AG09309 (cell line): ENCODE measurements at regions not wholly inside any gene's neighbourhood (a gene's known extent, or its start where the extent isn't known, plus 50 kb on each side); places are given as distances from the start of the nearest gene placed in this dataset.

ENCODE experiments used
- DNase-seq: peaks from one replicate; pipeline ENCODE4 v3.0.0-alpha.2; 2010; ENCODE audit warnings: low read depth
- H3K4me3 ChIP-seq: 2 replicates; pipeline ENCODE4 v1.5.1; 2011; ENCODE audit warnings: mild to moderate bottlenecking, low read depth, low read length, moderate library complexity; ENCODE audit not compliant: control insufficient read depth
- CTCF ChIP-seq: IDR thresholded peaks from 2 replicates; pipeline ENCODE4 v1.5.1; 2011; ENCODE audit warnings: mild to moderate bottlenecking, low read depth, low read length, inconsistent platforms; ENCODE audit not compliant: insufficient read depth, control insufficient read depth; ENCODE audit errors: missing control alignments

- TF ChIP-seq CTCF = no peak
- no peak for DNase-seq
- no peak overlapping the region for H3K4me3 ChIP-seq
Measured at GRCh38 chr11:110867951-110868350, 155.7 kb upstream of the ARHGAP20 start.

GRCh38 chr11:110866081-110866480 lies 153.8 kb upstream of the ARHGAP20 start:
- no peak for TF ChIP-seq CTCF
- no peak for DNase-seq
- H3K4me3 ChIP-seq = no peak overlapping the region

- no peak for DNase-seq
- TF ChIP-seq CTCF = no peak
Measured at GRCh38 chr11:110862407-110862806, 150.2 kb upstream of the ARHGAP20 start.

GRCh38 chr11:110860461-110860860 lies 148.2 kb upstream of the ARHGAP20 start:
- DNase-seq = no peak
- TF ChIP-seq CTCF = no peak
- H3K4me3 ChIP-seq = no peak overlapping the region

More at GRCh38 chr11:110862407-110862806, 150.2 kb upstream of the ARHGAP20 start:
- H3K4me3 ChIP-seq = no peak overlapping the region

- no peak overlapping the region for H3K4me3 ChIP-seq
- no peak for TF ChIP-seq CTCF
- no peak for DNase-seq
Measured at GRCh38 chr11:110859998-110860397, 147.8 kb upstream of the ARHGAP20 start.

- no peak for DNase-seq
- H3K4me3 ChIP-seq = no peak overlapping the region
- TF ChIP-seq CTCF = no peak
Measured at GRCh38 chr11:110859240-110859840, 147.1 kb upstream of the ARHGAP20 start.

GRCh38 chr11:110858547-110858921 lies 146.3 kb upstream of the ARHGAP20 start:
- no peak for DNase-seq
- H3K4me3 ChIP-seq = no peak overlapping the region
- no peak for TF ChIP-seq CTCF
